ENCODE measurements at regions not wholly inside any gene's neighbourhood (a gene's known extent, or its start where the extent isn't known, plus 50 kb on each side); places are given as distances from the start of the nearest gene placed in this dataset.

GRCh38 chr15:77702211-77702957 lies 69.7 kb upstream of the LINGO1 start:
- DNase-seq, result no peak

- DNase-seq, result no peak
Measured at GRCh38 chr15:77698481-77698880, 65.8 kb upstream of the LINGO1 start.

- no peak for DNase-seq
Measured at GRCh38 chr15:77697893-77698292, 65.2 kb upstream of the LINGO1 start.

- no peak for DNase-seq
Measured at GRCh38 chr15:77696871-77697270, 64.2 kb upstream of the LINGO1 start.

GRCh38 chr15:77695961-77696582 lies 63.4 kb upstream of the LINGO1 start:
- DNase-seq, result no peak

GRCh38 chr15:77695548-77695947 lies 62.8 kb upstream of the LINGO1 start:
- DNase-seq, result no peak

- no peak for DNase-seq
Measured at GRCh38 chr15:77693576-77693975, 60.9 kb upstream of the LINGO1 start.

- DNase-seq, result no peak
Measured at GRCh38 chr15:77692614-77693013, 59.9 kb upstream of the LINGO1 start.

- DNase-seq, result no peak
Measured at GRCh38 chr15:77691607-77692006, 58.9 kb upstream of the LINGO1 start.

GRCh38 chr15:77689821-77690220 lies 57.1 kb upstream of the LINGO1 start:
- no peak for DNase-seq

- DNase-seq, result no peak
Measured at GRCh38 chr15:77688693-77689092, 56.0 kb upstream of the LINGO1 start.

- DNase-seq, result no peak
Measured at GRCh38 chr15:77688266-77688665, 55.6 kb upstream of the LINGO1 start.

GRCh38 chr15:77685082-77685815 lies 52.5 kb upstream of the LINGO1 start:
- DNase-seq, result no peak

- no peak for DNase-seq
Measured at GRCh38 chr15:77684341-77685081, 51.8 kb upstream of the LINGO1 start.

- no peak for DNase-seq
Measured at GRCh38 chr15:77682564-77682963, 49.9 kb upstream of the LINGO1 start.
